ENCODE measurements at regions not wholly inside any gene's neighbourhood (a gene's known extent, or its start where the extent isn't known, plus 50 kb on each side); places are given as distances from the start of the nearest gene placed in this dataset.

DNA sequence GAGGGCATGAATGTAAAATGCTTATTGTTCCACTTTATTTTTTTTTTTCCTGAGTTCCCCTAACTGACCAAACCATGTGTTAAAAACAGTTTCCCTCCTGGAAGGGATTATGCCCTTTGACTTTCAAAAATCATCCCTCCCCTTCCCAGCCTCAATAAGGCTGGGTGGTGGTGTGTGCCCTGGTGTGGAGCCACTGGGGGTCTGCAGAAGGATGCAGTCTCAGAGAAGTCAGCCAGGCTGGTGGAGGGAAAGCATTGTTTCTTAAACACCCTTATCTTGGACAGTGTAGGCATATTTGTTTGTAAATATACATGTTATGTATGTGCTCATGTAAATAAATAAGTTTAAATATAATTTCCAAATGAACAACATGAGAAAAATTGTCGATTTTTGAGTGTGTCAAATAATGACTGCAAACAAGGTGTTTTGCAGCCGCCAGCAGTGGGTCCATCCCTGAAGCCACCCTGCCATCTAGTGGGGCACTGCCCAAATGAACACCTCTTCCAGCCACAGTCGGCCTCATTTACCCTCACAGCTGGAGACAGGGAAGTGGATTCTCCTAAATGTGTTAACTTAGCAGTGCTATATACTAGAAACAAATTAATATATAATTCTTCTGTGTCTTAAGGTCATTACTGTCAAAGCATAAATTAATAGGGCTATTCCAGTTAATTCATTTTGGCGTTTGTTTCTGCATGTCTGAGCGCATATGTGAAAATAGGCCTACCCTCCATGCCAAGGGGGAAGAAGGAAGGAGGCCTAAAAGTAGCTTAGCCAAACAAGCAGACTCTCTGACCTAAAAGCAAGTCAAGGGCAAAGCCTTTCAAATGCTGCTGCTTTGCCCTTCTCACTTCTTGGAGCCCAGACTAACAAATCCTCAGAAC lies 209.6 kb upstream of the PIK3C3 start:
- intact Hi-C loops (cut with micrococcal nuclease), result loop anchor here (1.0 to 10.0 kb wide), 3 partner anchors 213 to 1331 kb away; no protein-coding TSS in a partner anchor
- H3K27ac Mint-ChIP-seq (ENCODE audit: low read depth, unreplicated experiment), result peak overlapping the region; percentile 21
- BruUV-seq (replicated peaks), result no TSS peak

DNA sequence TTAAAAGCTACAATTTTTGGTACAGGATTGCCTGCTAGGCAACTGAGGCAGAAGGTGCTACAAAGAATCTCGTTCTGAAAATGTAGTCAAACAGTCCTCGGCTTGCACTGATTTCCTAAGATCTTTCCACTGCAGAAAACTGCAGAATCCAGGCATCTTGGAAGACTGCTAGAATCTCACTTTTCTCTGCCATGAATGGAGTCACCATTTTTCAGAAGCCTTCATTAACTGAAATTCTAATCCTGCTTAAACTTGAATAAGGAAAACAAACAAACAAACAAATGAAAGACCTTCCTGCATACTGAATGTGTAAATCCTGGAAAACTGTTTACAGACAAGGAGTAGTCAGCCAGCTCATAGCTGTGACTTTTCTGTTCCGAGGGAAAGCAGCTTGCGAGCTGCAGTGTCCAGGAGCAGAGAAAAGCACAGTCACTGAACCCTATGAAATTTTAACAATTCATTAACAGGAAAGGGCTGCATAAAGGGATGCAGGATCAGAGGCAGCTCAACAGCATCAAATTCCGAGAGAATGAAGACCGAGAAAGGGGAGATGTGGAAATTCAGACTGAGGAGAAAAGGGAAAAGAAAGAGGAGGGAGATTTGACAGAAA lies 210.5 kb upstream of the PIK3C3 start:
- no peaks in the 10 kb centered on the region for H3K4me1 Mint-ChIP-seq (ENCODE audit: insufficient read depth, unreplicated experiment)
- H3K27me3 Mint-ChIP-seq (ENCODE audit: insufficient read depth, unreplicated experiment), result peaks cover 11% of the 10 kb centered on the region
- peak overlapping the region; percentile 21 for H3K27ac Mint-ChIP-seq (ENCODE audit: low read depth, unreplicated experiment)
- H3K9me3 Mint-ChIP-seq (ENCODE audit: unreplicated experiment), result no peaks in the 10 kb centered on the region
- H3K4me3 Mint-ChIP-seq (ENCODE audit: unreplicated experiment), result no peak overlapping the region
- BruUV-seq (replicated peaks), result no TSS peak
- intact Hi-C loops (cut with micrococcal nuclease), result loop anchor here (1.0 to 10.0 kb wide), 3 partner anchors 212 to 1330 kb away; no protein-coding TSS in a partner anchor
- POLR2A ChIA-PET, result no interaction called here
- no peaks in the 10 kb centered on the region for H3K36me3 Mint-ChIP-seq (ENCODE audit: insufficient read depth, unreplicated experiment)
- TF ChIP-seq, protein P1, sequence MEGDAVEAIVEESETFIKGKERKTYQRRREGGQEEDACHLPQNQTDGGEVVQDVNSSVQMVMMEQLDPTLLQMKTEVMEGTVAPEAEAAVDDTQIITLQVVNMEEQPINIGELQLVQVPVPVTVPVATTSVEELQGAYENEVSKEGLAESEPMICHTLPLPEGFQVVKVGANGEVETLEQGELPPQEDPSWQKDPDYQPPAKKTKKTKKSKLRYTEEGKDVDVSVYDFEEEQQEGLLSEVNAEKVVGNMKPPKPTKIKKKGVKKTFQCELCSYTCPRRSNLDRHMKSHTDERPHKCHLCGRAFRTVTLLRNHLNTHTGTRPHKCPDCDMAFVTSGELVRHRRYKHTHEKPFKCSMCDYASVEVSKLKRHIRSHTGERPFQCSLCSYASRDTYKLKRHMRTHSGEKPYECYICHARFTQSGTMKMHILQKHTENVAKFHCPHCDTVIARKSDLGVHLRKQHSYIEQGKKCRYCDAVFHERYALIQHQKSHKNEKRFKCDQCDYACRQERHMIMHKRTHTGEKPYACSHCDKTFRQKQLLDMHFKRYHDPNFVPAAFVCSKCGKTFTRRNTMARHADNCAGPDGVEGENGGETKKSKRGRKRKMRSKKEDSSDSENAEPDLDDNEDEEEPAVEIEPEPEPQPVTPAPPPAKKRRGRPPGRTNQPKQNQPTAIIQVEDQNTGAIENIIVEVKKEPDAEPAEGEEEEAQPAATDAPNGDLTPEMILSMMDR (IDR thresholded peaks at IDR 0.05; ENCODE audit: unreplicated experiment), result no peak
- CTCF ChIA-PET, result interaction anchor here (0.6 to 1.2 kb wide), 10 partner anchors 14 to 1821 kb away, joined by 3 to 4 read pairs (median 3); no protein-coding TSS in a partner anchor
- DNase-seq (ENCODE audit: unreplicated experiment), result no peak

More for the DNA sequence above, 209.6 kb upstream of the PIK3C3 start:
- Mint-ChIP-seq H3K4me3 (ENCODE audit: unreplicated experiment) (no peak overlapping the region), H3K36me3 (ENCODE audit: insufficient read depth, unreplicated experiment) (no peaks in the 10 kb centered on the region), H3K9me3 (ENCODE audit: unreplicated experiment) (no peaks in the 10 kb centered on the region), H3K4me1 (ENCODE audit: insufficient read depth, unreplicated experiment) (no peaks in the 10 kb centered on the region), H3K27me3 (ENCODE audit: insufficient read depth, unreplicated experiment) (peaks cover 11% of the 10 kb centered on the region)
- DNase-seq (ENCODE audit: unreplicated experiment), result peak; percentile 64
- ChIA-PET POLR2A (interaction anchor here (1.1 kb wide), 1 partner anchor 16 kb away, joined by 3 read pairs; no protein-coding TSS in a partner anchor), CTCF (interaction anchor here (0.6 to 2.3 kb wide), 26 partner anchors 8 to 1835 kb away, joined by 3 to 14 read pairs (median 4); no protein-coding TSS in a partner anchor)
- TF ChIP-seq, protein P1 (IDR thresholded peaks at IDR 0.05; ENCODE audit: unreplicated experiment), result peak; percentile 70

DNA sequence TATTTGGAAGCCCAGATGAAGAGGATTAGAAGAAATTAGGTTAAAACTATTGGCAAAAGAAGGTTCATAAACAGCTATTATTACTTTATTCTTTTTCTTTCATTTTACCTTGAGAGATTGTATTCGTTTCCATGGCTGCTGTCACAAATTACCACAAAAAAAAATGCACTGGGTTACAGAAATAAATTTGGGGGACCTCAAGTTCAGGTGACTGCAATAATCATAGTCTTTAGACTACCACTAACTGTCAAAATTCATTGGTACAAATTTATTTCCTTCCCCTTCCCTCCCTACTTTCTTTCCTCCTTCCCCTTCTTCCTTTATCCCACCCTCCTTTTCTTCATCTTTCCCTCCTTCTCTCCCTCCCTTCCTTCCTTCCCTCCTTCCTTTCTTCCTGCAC lies 217.8 kb upstream of the PIK3C3 start:
- no peak for DNase-seq (ENCODE audit: unreplicated experiment)
- BruUV-seq (replicated peaks), result no TSS peak
- no peak overlapping the region for H3K27ac Mint-ChIP-seq (ENCODE audit: low read depth, unreplicated experiment)
- no peaks in the 10 kb centered on the region for H3K36me3 Mint-ChIP-seq (ENCODE audit: insufficient read depth, unreplicated experiment)
- TF ChIP-seq, protein P1 (IDR thresholded peaks at IDR 0.05; ENCODE audit: unreplicated experiment), result no peak
- intact Hi-C loops (cut with micrococcal nuclease), result no loop called here
- no peaks in the 10 kb centered on the region for H3K4me1 Mint-ChIP-seq (ENCODE audit: insufficient read depth, unreplicated experiment)
- ChIA-PET CTCF (interaction anchor here (0.7 to 0.8 kb wide), 2 partner anchors 9 to 17 kb away, joined by 3 read pairs; no protein-coding TSS in a partner anchor), POLR2A (no interaction called here)
- no peaks in the 10 kb centered on the region for H3K27me3 Mint-ChIP-seq (ENCODE audit: insufficient read depth, unreplicated experiment)
- H3K4me3 Mint-ChIP-seq (ENCODE audit: unreplicated experiment), result no peak overlapping the region
- H3K9me3 Mint-ChIP-seq (ENCODE audit: unreplicated experiment), result no peaks in the 10 kb centered on the region

DNA sequence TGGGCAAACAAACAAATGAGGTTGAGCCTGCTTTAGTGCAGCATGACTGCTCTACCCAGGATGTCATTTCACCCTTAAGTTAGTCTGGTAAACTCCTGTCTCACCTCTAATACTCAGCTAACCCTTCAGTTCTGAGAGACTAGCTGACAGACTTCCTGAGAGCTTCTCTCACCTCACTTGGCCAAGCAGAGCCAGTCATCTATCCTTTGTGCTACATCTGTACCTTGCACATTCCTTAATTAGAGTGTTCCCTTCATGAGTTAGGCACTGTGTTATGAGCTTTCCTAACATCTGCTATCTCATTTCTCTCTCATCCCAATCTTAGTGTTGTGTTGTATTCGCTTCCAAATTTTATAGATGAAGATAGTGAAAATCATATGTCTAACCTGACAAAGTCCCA lies 220.1 kb upstream of the PIK3C3 start:
- no peaks in the 10 kb centered on the region for H3K9me3 Mint-ChIP-seq (ENCODE audit: unreplicated experiment)
- BruUV-seq (replicated peaks), result no TSS peak
- no peak overlapping the region for H3K4me3 Mint-ChIP-seq (ENCODE audit: unreplicated experiment)
- no peak for DNase-seq (ENCODE audit: unreplicated experiment)
- intact Hi-C loops (cut with micrococcal nuclease), result no loop called here
- POLR2A ChIA-PET, result no interaction called here
- H3K27ac Mint-ChIP-seq (ENCODE audit: low read depth, unreplicated experiment), result no peak overlapping the region
- no peaks in the 10 kb centered on the region for H3K36me3 Mint-ChIP-seq (ENCODE audit: insufficient read depth, unreplicated experiment)
- TF ChIP-seq, protein P1 (IDR thresholded peaks at IDR 0.05; ENCODE audit: unreplicated experiment), result no peak
- CTCF ChIA-PET, result interaction anchor here (0.6 to 2.0 kb wide), 2 partner anchors 11 to 357 kb away, joined by 3 to 6 read pairs; no protein-coding TSS in a partner anchor
- no peaks in the 10 kb centered on the region for H3K4me1 Mint-ChIP-seq (ENCODE audit: insufficient read depth, unreplicated experiment)
- H3K27me3 Mint-ChIP-seq (ENCODE audit: insufficient read depth, unreplicated experiment), result no peaks in the 10 kb centered on the region

Measured in MCF 10A (cell line).